Renal pelvis (tissue), 1 donor: ENCODE measurements at regions not wholly inside any gene's neighbourhood (a gene's known extent, or its start where the extent isn't known, plus 50 kb on each side); places are given as distances from the start of the nearest gene placed in this dataset.
"Not testable (repeated sequence)": the region's sequence is repeated elsewhere in the genome, so short reads cannot be mapped to it uniquely, and the experiment has no call there.

ENCODE experiments used
- DNase-seq: peaks from one replicate; pipeline ENCODE4 v3.0.0-alpha.2; 2013

DNA sequence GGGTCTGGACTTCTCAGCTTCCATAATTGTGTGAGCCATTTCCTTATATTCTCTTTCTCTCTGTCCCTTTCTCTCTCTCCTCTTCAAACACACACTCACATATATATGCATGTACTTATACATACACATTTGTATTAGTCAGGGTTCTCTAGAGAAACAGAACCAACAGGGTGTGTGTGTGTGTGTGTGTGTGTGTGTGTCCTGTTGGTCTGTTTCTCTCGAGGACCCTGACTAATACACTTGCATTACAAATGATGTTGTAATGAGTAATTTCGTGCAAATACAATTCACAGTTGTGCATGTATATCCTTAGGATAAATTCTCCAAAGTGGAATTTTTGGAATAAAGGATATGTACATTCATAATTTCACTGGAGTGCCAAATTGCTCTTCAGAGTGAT, 115.3 kb downstream of the NPIPB5 start:
- no peak for DNase-seq

DNA sequence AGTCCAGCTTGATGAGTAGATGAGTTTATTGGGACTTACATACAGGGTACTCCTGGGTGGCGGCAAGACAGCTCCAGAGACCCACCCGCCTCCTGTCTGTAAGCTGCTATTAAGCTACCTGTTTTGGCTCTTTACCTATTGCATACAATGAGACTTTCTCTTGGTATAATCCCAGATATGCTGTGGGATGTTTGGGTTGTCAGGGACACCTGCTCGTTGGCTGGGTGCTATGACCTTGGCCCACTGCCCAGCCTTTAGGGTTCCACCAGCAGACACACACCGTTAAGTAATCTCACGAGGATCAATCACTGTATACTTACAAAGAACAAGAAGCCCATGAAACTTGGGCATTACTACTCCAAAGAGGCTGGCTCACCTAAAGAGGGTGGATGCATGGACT, 116.4 kb downstream of the NPIPB5 start:
- DNase-seq: no peak

DNA sequence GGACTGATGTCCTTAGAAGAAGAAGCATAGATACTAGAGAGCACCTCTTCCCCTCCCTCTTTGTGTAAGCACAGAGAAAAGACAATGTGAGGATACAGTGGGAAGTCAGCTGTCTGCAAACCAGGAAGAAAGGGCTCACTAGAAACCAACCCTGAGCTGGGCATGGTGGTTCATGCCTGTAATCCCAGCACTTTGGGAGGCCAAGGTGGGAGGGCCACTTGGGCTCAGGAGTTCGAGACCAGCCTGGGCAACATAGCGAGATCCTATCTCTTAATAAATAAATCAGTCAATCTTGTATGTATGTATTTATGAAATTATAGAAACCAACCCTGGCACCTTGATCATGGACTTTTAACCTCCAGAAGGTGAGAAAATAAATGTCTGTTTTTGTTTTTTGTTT, 118.3 kb downstream of the NPIPB5 start:
- DNase-seq: no peak

DNA sequence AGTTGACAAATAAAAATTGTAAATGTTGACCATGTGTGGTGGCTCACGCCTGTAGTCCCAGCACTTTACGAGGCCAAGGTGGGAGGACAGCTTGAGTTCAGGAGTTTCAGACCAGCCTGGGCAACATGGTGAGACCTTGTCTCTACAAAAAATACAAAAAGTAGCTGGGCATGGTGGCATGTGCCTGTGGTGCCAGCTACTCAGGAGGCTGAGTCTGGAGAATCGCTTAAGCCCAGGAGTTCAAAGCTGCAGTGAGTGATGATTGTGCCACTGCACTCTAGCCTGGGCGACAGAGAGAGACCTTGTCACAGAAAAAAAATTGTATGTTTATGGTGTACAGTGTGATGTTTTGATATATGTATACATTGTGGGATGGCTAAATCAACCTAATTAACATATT, 119.6 kb downstream of the NPIPB5 start:
- DNase-seq: no peak

DNA sequence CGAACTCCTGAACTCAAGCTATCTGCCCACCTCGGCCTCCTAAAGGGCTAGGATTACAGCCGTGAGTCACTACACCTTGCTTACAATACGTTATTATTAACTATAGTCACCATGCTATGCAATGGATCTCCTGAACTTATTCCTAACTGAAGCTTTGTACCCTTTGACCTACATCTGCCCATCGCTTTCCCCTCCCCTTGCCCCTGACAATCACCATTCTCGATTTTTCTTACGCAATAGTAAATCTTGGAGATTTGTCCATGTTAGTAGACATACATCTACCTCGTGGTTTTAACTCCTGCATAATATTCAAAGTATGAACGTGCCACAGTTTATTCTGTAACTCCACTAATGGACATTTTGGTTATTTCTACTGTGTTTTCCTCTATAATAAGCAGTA, 120.6 kb downstream of the NPIPB5 start:
- no peak for DNase-seq

DNA sequence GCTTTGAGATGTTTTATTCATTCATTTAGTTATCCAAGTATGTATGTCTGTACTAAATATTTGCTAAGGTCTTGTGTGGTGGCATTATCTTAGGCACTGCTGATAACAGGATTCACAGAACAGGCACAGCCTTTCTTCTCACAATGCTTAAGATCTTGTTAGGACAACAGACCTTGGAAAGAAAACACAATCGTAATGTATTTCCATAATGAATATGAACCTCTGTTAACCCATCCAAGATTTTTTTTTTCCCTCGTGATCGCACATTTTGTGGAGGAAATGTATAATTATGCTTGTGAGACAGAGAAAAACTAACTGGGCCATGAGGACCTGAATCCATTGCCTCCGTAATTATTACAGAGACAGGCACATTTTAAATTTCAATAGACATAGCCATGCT, 121.9 kb downstream of the NPIPB5 start:
- no peak for DNase-seq

DNA sequence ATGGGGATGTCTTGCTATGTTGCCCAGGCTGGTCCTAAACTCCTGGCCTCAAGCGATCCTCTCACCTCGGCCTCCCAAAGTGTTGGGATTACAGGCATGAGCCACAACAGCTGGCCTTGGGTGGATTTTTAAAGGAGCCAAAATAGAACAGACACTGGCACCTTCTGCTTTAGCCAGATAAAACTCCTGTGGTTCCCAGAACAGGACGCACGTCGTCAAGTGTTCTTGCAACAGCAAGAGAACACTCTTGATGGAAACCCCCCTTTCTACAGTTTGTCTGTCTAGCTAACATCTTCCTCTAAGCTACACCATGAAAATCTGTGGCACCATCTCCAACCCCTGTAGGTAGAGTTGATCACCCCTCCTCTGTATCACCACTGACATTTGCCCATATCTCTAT, 122.6 kb downstream of the NPIPB5 start:
- no peak for DNase-seq

DNA sequence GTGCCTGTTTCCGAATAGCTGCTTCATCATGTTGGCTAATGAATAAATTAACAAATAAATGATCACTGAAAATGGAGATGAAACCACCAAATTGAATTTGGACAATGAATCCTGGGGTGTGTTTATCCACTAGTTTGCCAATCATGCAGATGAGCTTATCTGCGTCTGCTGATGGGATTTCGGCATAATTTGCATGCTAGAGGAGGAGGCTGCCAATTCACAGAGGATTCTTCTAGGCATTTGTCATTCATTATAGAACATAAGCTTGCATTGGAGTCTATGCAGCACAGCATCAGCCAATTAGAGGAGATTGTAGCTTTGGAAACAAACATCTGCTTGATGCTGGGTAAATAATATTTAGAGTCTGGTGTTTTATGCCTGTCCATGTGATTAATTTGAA, 123.1 kb downstream of the NPIPB5 start:
- DNase-seq: no peak

DNA sequence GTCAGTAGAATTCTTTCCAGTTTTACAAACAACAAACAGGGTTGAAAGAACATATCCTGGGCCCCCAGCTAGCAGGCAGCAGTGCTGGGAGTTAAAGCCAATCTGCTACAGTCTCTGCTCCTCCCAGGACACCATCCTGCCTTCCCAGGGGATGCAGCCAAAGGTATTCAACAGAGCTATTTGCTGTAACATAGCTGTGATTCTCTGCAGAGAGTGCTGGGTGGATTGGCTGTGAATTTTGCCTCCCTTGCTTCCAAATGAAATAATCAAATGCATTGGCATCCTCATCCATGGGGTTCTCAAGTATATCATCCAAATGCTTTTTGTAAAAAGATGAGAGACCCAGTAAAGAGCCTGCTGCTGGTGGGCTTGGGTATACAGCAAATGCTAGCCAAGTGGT, 124.3 kb downstream of the NPIPB5 start:
- no peak for DNase-seq

DNA sequence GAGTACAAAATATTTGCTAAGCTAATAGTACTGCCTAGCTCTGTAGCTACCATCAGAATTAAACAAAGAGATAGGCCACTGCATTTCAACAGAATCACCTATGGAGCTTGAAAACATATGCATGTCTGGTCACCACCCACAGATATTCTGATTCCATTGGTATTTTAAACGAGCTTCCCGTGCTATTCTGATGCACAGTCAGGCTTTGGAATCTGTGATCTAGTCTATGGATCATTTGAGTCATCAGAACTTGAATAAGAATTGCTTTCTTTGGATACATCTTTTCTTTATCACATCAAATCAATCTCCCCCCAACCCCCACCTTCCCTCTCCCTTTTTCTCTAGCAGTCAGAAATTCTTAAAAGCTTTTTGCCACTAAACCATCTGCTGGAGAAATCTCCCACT, 124.7 kb downstream of the NPIPB5 start:
- DNase-seq: no peak

DNA sequence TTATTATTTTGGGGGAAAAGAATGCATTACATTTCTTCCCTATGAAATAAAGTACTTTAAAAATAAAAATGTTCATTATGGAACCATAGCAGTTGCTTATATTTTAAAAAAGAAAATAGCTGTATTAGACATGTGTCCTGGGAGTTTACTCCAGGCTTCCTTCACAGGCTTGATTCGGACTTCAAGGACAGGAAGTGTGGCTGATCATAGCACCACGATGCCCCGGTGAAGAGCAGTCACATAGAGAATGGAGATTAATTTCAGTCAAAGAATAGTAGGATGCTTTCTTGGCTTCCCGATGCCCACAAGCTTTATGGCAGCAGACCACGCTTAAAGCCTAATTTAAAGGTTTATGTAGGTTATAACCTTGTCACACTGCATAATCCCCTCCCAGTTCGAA, 125.1 kb downstream of the NPIPB5 start:
- no peak for DNase-seq

DNA sequence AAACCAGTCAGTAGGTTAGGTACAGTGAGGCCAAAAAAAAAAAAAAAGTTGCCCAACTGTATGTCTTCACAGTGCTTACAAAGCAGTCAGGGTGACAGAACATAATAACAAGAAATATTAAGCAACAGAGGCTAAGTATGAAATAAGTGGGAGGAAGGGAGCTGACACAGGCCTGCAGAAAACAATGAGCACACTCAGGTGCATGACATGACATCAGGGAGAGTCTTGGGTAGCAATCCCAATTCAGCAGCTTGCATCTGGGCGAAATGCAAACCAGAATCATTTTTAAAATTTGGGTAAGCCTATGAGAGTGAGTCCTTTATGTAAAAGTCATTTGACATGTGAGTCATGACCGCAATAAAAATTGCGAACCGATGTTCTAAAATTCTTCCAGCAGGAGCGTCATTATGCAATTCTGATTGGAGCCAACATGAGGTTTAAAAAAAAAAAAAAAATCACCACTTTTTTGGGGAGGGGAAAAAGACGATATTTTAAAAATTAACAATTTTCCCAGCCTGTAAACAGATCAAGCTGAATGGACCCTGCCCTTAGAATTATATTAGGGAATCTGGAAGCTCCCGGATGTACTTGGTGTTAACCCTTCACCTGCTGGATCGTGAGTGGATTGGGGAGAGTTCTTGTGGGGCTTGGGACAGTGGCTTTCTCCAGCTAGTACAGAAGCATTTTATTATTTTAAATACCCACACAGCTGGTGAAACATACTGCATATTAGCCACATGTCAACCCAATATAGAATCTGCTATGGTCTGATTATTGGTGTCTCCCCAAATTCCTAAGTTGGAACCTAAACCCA, 127.9 kb downstream of the NPIPB5 start:
- no peak for DNase-seq

DNA sequence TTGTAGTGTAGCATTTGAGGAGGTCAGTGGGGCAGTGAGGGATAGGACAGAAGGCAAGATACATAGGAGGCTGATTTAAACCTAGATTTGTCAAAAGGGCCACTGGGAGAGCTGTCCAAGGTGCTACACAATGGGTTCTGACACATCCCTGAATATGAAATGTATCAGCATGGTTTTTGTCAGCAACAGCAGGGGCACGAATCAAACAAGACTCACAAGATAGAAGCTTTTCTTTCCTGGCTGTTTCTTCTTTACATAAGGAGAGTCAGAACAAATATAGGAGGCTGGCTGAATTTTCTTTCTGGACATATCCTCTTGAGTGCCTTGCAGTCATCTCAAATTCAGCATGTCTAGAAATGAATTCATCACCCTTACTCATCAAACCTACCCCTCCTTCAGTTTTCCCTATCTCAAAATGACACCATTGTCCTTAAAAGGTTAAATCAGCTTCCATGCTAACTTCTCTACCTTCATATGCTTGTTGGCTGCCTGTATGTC, 130.5 kb downstream of the NPIPB5 start:
- DNase-seq: peak; percentile 44

DNA sequence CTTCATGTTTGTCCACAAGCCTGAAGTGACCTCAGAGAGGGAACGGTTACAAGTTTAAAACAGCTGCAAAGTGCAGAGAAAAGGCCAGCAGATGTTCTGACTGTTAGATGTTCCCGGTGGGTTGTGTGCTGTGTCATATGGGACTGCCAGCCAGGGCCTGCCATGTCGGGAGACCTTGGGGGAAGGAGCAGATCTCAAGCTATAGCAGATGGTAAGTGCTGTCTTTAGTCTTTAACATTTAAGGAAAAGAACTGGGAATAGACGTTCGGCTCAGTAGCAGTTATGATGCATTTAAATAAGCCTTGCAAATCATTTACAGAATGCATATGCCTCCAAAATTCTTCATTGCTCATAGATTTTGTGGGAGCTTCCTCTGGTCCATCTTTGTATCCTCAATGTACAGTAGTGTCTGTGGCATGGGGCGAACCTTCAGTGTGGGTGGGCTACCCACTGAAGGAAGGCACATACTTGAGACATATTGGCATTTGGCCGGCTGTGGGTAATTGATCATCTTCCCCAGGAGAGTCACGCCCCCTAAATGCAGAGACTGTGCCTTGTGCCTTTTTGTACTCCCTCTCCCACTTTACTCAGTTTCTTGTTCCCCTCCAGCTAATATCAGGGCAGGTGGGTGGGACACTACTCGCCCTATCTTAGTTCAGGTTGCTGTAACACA, 131.9 kb downstream of the NPIPB5 start:
- DNase-seq: no peak

DNA sequence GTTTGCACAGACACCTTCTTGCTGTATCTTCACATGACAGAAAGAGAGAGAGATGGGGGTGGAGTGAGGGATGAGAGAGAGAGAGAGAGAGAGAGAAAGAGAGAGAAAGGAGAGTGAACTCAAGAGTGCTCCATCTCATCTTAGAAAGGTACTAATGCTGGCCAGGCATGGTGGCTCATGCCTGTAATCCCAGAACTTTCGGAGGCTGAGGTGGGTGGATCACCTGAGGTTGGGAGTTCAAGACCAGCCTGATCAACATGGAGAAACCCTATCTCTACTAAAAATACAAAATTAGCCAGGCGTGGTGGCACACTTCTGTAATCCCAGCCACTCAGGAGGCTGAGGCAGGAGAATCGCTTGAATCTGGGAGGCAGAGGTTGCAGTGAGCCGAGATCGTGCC, 132.5 kb downstream of the NPIPB5 start:
- not testable (repeated sequence) for DNase-seq

DNA sequence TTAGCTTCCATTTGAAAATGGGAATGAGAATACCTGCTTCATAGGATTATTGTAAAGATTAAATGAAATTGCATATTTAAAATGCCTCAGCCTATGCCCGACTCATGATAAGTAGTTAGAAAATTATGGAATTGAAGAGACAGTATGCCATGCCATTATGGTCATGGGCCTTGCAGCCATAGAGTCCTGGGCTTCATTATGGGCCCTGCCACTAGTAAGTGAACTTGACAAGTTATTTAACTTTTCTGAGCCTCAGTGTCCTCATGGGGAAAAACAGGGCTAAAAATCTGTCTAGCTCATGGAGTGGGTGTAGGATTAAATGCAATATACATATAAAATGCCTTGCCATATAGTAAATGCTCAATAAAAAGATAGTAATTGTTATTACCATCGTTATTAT, 133.2 kb downstream of the NPIPB5 start:
- DNase-seq: no peak

DNA sequence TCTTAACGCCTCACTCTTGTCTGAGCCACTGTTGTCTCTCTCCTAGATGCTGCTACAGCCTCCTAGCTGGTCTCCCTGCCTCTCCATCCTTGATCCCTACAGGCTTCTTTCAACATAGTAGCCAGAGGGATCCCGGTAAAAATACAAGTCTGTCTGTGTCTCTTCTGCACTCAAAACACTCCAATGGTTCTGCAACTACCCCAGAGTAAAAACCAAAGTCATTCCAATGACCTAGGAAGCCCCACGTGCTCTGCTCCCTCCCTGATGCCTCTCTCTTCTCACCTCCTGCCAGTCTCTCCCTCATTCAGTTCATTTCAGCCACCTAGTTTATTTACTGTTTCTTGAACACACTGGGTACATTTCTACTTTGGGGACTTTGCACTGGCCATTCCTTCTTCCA, 135.2 kb downstream of the NPIPB5 start:
- DNase-seq: no peak

DNA sequence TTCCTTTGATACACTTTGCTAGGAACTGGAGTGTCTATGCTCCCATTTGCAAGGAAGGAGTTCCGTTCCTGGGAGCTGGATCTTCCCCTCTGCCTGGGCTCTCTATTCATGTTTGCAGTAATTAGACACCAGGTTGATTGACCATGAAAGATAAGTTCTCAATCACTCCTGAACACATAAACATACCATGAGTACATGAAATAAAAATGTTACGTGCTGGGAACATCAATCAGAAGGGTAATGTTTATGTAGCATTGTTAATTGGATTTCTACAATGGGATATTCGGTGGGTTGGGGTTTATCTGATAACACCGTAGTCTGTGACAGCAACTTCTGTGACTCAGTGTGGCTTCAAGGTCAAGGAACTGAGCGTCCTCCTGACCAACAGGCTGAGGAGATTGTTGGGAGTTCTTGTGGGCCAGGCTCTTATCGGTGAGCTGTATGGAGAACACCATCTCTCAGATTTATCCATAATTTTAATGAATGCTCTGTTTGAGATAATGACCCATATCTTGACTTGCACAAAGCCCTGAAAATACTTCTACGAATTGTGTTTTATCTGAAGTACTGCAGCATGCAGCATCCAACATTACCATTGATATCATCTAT, 136.4 kb downstream of the NPIPB5 start:
- no peak for DNase-seq

DNA sequence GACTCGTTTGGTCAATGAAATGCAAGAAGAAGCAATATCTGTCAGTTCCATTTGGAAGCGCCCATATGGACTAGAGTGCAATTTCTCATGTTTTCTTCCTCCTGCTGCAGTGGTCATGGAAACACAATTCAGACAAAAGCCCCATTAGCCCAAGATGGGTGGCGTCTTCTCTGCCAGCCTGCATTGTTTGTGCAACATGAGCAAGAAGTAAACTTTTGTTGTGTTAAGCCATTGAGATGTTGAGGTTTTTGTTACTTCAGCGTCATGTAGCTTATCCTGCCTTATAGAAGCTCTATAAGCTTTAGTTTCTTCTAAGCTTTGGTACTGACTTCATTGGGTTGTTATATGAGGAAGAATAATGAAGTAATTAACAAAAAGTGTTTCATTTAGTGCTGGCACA, 137.4 kb downstream of the NPIPB5 start:
- DNase-seq: no peak

DNA sequence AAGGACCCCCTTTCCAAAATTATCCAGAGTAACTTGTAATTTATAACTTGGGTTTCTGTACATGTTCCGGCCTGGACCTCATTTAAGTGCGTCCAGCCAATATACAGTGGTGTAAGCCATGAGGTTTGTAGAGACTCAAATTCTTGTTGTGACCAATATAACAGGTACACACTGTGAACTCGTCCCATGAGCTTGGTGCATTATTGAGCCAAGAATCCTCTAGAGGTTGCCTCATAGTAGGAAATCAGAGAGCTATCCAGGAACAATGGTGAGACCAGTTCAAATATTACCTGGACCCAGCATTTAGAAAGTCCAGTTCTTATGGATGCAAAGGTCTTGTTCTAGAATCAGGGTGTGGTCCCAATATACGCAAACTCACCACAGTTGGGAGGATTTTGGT, 138.2 kb downstream of the NPIPB5 start:
- no peak for DNase-seq

DNA sequence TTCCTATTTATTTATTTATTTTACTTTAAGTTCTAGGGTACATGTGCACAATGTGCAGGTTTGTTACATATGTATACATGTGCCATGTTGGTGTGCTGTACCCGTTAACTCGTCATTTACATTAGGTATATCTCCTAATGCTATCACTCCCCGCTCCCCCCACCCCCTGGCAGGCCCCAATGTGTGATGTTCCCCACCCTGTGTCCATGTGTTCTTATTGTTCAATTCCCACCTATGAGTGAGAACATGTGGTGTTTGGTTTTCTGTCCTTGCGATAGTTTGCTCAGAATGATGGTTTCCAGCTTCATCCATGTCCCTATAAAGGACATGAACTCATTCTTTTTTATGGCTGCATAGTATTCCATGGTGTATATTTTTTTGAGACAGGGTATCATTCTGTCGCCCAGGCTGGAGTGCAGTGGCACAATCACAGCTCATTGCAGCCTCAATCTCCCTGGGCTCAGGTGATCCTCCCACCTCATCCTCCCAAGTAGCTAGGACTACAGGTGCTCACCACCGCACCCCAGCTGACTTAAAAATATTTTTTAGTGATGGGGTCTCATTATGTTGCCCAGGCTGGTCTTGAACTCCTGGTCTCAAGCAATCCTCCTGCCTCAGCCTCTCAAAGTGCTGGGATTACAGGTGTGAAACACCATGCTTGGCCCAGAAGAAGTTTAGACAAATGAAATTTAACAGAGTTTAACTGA, 140.6 kb downstream of the NPIPB5 start:
- DNase-seq: not testable (repeated sequence)

DNA sequence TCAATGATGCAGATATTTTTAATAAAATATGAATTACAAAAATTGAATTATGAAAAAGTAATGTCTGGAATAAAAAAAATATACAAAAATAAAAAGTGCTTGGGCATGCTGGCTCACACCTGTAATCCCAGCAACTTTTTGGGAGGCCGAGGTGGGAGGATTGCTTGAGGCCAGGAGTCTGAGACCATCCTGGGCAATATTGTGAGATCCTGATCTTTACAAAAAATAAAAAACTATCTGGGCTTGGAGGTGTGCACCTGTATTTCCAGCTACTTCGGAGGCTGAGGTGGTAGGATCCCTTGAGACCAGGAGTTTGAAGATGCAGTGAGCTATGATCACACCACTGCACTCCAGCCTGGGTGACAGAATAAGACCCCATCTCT, 141.8 kb downstream of the NPIPB5 start:
- no peak for DNase-seq

DNA sequence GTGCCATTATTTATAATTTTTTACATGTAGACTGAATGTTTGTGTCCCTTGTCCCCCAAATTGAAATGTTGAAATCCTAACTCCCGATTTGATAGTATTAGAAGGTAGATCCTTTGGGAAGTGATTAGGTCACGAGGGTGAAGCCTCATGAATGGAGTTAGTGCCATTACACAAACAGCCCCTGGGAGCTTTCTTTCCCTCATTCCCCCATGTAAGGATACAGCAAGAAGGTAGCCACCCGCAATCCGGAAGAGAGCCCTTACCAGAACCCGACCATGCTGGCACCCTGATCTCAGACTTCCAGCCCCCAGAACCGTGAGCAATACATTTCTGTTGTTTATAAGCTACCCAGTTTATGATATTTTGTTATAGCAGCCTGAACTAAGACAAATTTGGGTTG, 143.2 kb downstream of the NPIPB5 start:
- no peak for DNase-seq
